Progenitor cell of endocrine pancreas (in vitro differentiated cells): ENCODE measurements at regions not wholly inside any gene's neighbourhood (a gene's known extent, or its start where the extent isn't known, plus 50 kb on each side); places are given as distances from the start of the nearest gene placed in this dataset.

Experiments used
- DNase-seq: peaks from one replicate; pipeline ENCODE4 v3.0.0; 2021; ENCODE audit warnings: low spot score; ENCODE audit not compliant: unreplicated experiment
- H3K27ac Mint-ChIP-seq: 2 replicates; pipeline ENCODE4 v1.8.0; 2021; ENCODE audit warnings: mild to moderate bottlenecking, moderate library complexity, mixed read lengths
- H3K27me3 Mint-ChIP-seq: 2 replicates; pipeline ENCODE4 v1.8.0; 2021; ENCODE audit warnings: mixed read lengths
- H3K36me3 Mint-ChIP-seq: 2 replicates; pipeline ENCODE4 v1.8.0; 2022; ENCODE audit warnings: mixed read lengths; ENCODE audit not compliant: insufficient read depth
- H3K4me1 Mint-ChIP-seq: 2 replicates; pipeline ENCODE4 v1.8.0; 2021; ENCODE audit warnings: low read depth, mixed read lengths
- H3K4me3 Mint-ChIP-seq: 2 replicates; pipeline ENCODE4 v1.8.0; 2021; ENCODE audit warnings: low read depth, mild to moderate bottlenecking, moderate library complexity, mixed read lengths
- H3K9me3 Mint-ChIP-seq: 2 replicates; pipeline ENCODE4 v1.8.0; 2021; ENCODE audit warnings: low read depth, mixed read lengths
- CTCF ChIP-seq: fragments of 200-600 bp; sonication (generic); IDR thresholded peaks from one replicate; pipeline ENCODE4 v1.5.0; 2021; ENCODE audit warnings: antibody characterized with exemption, mild to moderate bottlenecking; ENCODE audit not compliant: unreplicated experiment

GRCh38 chr15:48066456-48066855 is 54.3 kb upstream of the SLC24A5 start:
- Mint-ChIP-seq H3K4me1 (no peaks in the 10 kb centered on the region), H3K4me3 (no peak overlapping the region), H3K27me3 (no peaks in the 10 kb centered on the region), H3K36me3 (no peaks in the 10 kb centered on the region), H3K9me3 (peaks cover 4% of the 10 kb centered on the region), H3K27ac (no peak overlapping the region)
- TF ChIP-seq CTCF: no peak
- DNase-seq: no peak
